ENCODE measurements at regions not wholly inside any gene's neighbourhood (a gene's known extent, or its start where the extent isn't known, plus 50 kb on each side); places are given as distances from the start of the nearest gene placed in this dataset.

DNA sequence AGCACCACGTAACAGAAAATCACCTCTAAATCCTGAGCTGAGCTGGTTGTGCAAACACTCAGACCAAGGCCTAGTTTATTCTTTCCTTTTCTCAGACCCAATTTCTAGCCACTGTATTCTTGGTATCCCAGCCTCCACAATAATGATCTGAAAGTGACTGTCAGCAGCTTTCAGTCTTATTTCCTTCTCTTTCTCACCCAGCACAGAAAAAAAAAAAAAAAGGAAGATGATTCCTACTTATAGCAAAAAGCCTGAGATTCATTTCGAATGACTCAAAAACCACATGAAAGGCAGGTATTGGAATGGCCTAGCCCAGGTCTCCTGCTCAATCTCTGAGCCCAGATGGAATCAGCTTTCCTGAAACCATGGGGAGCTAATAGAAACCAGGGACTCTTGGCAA lies 298.6 kb upstream of the PPFIA2 start:
- H3K4me2 ChIP-seq (replicated peaks; ENCODE audit: low read depth, low read length, poor library complexity, severe bottlenecking): no peak overlapping the region
- H3K4me3 Mint-ChIP-seq: no peak overlapping the region

GRCh38 chr12:82055391-82055790 lies 296.2 kb upstream of the PPFIA2 start:
- POLR2A ChIA-PET: no interaction called here

More for the DNA sequence above, 298.6 kb upstream of the PPFIA2 start:
- H3K27me3 Mint-ChIP-seq: no peaks in the 10 kb centered on the region
- H3K9me3 ChIP-seq (ENCODE audit: control extremely low read depth in 1 of 3, control insufficient read depth in 2 of 3, insufficient read depth in 1 of 3, low read length in 2 of 3): peaks cover 0 to 2% (median 0%) of the 10 kb centered on the region in 3 donors
- ChIA-PET CTCF (no interaction called here), POLR2A (interaction anchor here (0.6 kb wide), 1 partner anchor 11 kb away, joined by 5 read pairs; no protein-coding TSS in a partner anchor)
- no peak for ATAC-seq (ENCODE audit: low read depth)
- TF ChIP-seq EZH2 (IDR thresholded peaks at IDR 0.05; ENCODE audit: borderline replicate concordance, insufficient read depth, low read depth, low read length, poor library complexity, severe bottlenecking): no peak
- no peak for TF ChIP-seq CTCF (IDR thresholded peaks at IDR 0.05)
- no peaks in the 10 kb centered on the region for H3K4me1 ChIP-seq (ENCODE audit: control insufficient read depth in 2 of 2, insufficient read depth in 2 of 2, low read length in 2 of 2)
- no peak overlapping the region for H3K27ac ChIP-seq (ENCODE audit: low read length in 2 of 2)
- H3K27ac Mint-ChIP-seq: no peak overlapping the region
- H3K79me2 ChIP-seq (ENCODE audit: control insufficient read depth, insufficient read depth, low read length): no peaks in the 10 kb centered on the region
- H3K4me1 Mint-ChIP-seq: no peaks in the 10 kb centered on the region
- H3K4me3 ChIP-seq (ENCODE audit: control extremely low read depth in 1 of 5, extremely low read depth in 1 of 5, insufficient read depth in 1 of 5, low read depth in 2 of 5, low read length in 4 of 5): no peak overlapping the region
- no peaks in the 10 kb centered on the region for H3K27me3 ChIP-seq (replicated peaks in 1 of 4; ENCODE audit: control extremely low read depth in 1 of 4, control insufficient read depth in 3 of 4, insufficient read depth in 4 of 4, low read length in 3 of 4)
- H3K36me3 ChIP-seq (replicated peaks in 1 of 2; ENCODE audit: control extremely low read depth in 1 of 2, control insufficient read depth in 1 of 2, extremely low read depth in 1 of 2, insufficient read depth in 2 of 2, low read length in 1 of 2): no peaks in the 10 kb centered on the region
- H3K9me3 Mint-ChIP-seq (ENCODE audit: insufficient read depth): peaks cover 2% of the 10 kb centered on the region
- 53% methylated on average over 2 of the region's 2 CpGs for WGBS (ENCODE audit: insufficient coverage)
- H2AFZ ChIP-seq (ENCODE audit: insufficient read depth, low read depth, low read length, poor library complexity, severe bottlenecking): no peak overlapping the region
- no peak overlapping the region for H3K9ac ChIP-seq (ENCODE audit: low read length)
- intact Hi-C loops (cut with micrococcal nuclease): no loop called here
- H4K20me1 ChIP-seq (ENCODE audit: control insufficient read depth, insufficient read depth, low read length, poor library complexity, severe bottlenecking): no peaks in the 10 kb centered on the region
- DNase-seq: no peak

More at GRCh38 chr12:82055391-82055790, 296.2 kb upstream of the PPFIA2 start:
- intact Hi-C loops (cut with micrococcal nuclease): no loop called here
- Mint-ChIP-seq H3K4me3 (no peak overlapping the region), H3K27ac (no peak overlapping the region), H3K4me1 (no peaks in the 10 kb centered on the region), H3K9me3 (ENCODE audit: insufficient read depth) (peaks cover 2% of the 10 kb centered on the region), H3K27me3 (no peaks in the 10 kb centered on the region)
- no peak overlapping the region for H2AFZ ChIP-seq (ENCODE audit: insufficient read depth, low read depth, low read length, poor library complexity, severe bottlenecking)
- ATAC-seq (ENCODE audit: low read depth) (no peak), DNase-seq (no peak)
- no CpG with 5 or more reads among the region's 1 CpG for WGBS (ENCODE audit: insufficient coverage)
- H3K4me2 ChIP-seq (replicated peaks; ENCODE audit: low read depth, low read length, poor library complexity, severe bottlenecking): no peak overlapping the region
- no peak overlapping the region for H3K27ac ChIP-seq (ENCODE audit: low read length in 2 of 2)
- TF ChIP-seq EZH2 (IDR thresholded peaks at IDR 0.05; ENCODE audit: borderline replicate concordance, insufficient read depth, low read depth, low read length, poor library complexity, severe bottlenecking): no peak
- no peak for TF ChIP-seq CTCF (IDR thresholded peaks at IDR 0.05)
- H4K20me1 ChIP-seq (ENCODE audit: control insufficient read depth, insufficient read depth, low read length, poor library complexity, severe bottlenecking): no peaks in the 10 kb centered on the region
- no peaks in the 10 kb centered on the region for H3K4me1 ChIP-seq (ENCODE audit: control insufficient read depth in 2 of 2, insufficient read depth in 2 of 2, low read length in 2 of 2)
- no peak overlapping the region for H3K4me3 ChIP-seq (ENCODE audit: control extremely low read depth in 1 of 5, extremely low read depth in 1 of 5, insufficient read depth in 1 of 5, low read depth in 2 of 5, low read length in 4 of 5)
- H3K36me3 ChIP-seq (replicated peaks in 1 of 2; ENCODE audit: control extremely low read depth in 1 of 2, control insufficient read depth in 1 of 2, extremely low read depth in 1 of 2, insufficient read depth in 2 of 2, low read length in 1 of 2): no peaks in the 10 kb centered on the region
- H3K9me3 ChIP-seq (ENCODE audit: control extremely low read depth in 1 of 3, control insufficient read depth in 2 of 3, insufficient read depth in 1 of 3, low read length in 2 of 3): peaks cover 0 to 2% (median 0%) of the 10 kb centered on the region in 3 donors
- CTCF ChIA-PET: no interaction called here
- H3K9ac ChIP-seq (ENCODE audit: low read length): no peak overlapping the region
- H3K27me3 ChIP-seq (replicated peaks in 1 of 4; ENCODE audit: control extremely low read depth in 1 of 4, control insufficient read depth in 3 of 4, insufficient read depth in 4 of 4, low read length in 3 of 4): no peaks in the 10 kb centered on the region
- H3K79me2 ChIP-seq (ENCODE audit: control insufficient read depth, insufficient read depth, low read length): no peaks in the 10 kb centered on the region
